SU-DHL-6 (cell line): ENCODE measurements at regions not wholly inside any gene's neighbourhood (a gene's known extent, or its start where the extent isn't known, plus 50 kb on each side); places are given as distances from the start of the nearest gene placed in this dataset.

Experiments used
- H2AFZ ChIP-seq: fragments of 200-600 bp; sonication (generic); 2 replicates; pipeline ENCODE4 v1.6.1; 2014; ENCODE audit warnings: low read depth, mild to moderate bottlenecking, moderate library complexity, mixed read lengths, antibody characterized with exemption, low read length; ENCODE audit not compliant: severe bottlenecking
- H3F3A ChIP-seq: fragments of 200-600 bp; shearing (Covaris generic); 2 replicates; pipeline ENCODE4 v1.6.0; 2016; ENCODE audit warnings: antibody characterized with exemption, mild to moderate bottlenecking; ENCODE audit not compliant: insufficient read depth
- H3K27ac ChIP-seq: fragments of 200-600 bp; sonication (generic); 2 replicates; pipeline ENCODE4 v1.5.1; 2016; ENCODE audit warnings: low read depth, mild to moderate bottlenecking, low read length, moderate library complexity, mixed read lengths
- H3K27me3 ChIP-seq: fragments of 200-600 bp; sonication (generic), shearing (Covaris generic); 2 replicates; pipeline ENCODE4 v1.6.0; 2014; ENCODE audit warnings: mild to moderate bottlenecking, low read length
- H3K36me3 ChIP-seq: fragments of 200-600 bp; sonication (generic); 2 replicates; pipeline ENCODE4 v1.6.1; 2014; ENCODE audit warnings: mild to moderate bottlenecking, low read length, mixed read lengths
- H3K4me2 ChIP-seq: fragments of 300-600, 200-600 bp; shearing (Covaris generic), sonication (generic); 2 replicates; pipeline ENCODE4 v1.6.0; 2014; ENCODE audit warnings: low read length, low read depth, mild to moderate bottlenecking; ENCODE audit not compliant: poor library complexity, severe bottlenecking
- H3K4me3 ChIP-seq: fragments of 200-600 bp; sonication (generic); 2 replicates; pipeline ENCODE4 v1.5.1; 2014; ENCODE audit warnings: antibody characterized with exemption, low read length, mild to moderate bottlenecking, mixed read lengths; ENCODE audit not compliant: insufficient read depth, poor library complexity, severe bottlenecking
- H3K79me2 ChIP-seq: fragments of 200-600 bp; sonication (generic); 2 replicates; pipeline ENCODE4 v1.6.1; 2014; ENCODE audit warnings: mild to moderate bottlenecking, low read length, moderate library complexity; ENCODE audit not compliant: insufficient read depth
- H3K9ac ChIP-seq: fragments of 200-600 bp; sonication (generic); 2 replicates; pipeline ENCODE4 v1.7.0; 2014; ENCODE audit warnings: mild to moderate bottlenecking, low read length
- H3K9me2 ChIP-seq: fragments of 200-600 bp; sonication (generic); replicated peaks from 2 replicates; pipeline ENCODE4 v1.6.1; 2014; ENCODE audit warnings: low read length; ENCODE audit not compliant: insufficient read depth
- H3K9me3 ChIP-seq: fragments of 200-600 bp; sonication (generic); 2 replicates; pipeline ENCODE4 v1.6.1; 2014; ENCODE audit warnings: low read length, mixed read lengths; ENCODE audit not compliant: insufficient read depth
- H4K20me1 ChIP-seq: fragments of 200-600 bp; sonication (generic); 2 replicates; pipeline ENCODE4 v1.6.1; 2014; ENCODE audit warnings: low read depth, mild to moderate bottlenecking, antibody characterized with exemption, low read length, moderate library complexity, mixed read lengths
- EZH2phosphoT487 ChIP-seq: fragments of 200-600 bp; sonication (generic), shearing (Covaris generic); conservative IDR thresholded peaks from 2 replicates; pipeline ENCODE4 v1.6.1; 2018; ENCODE audit warnings: mild to moderate bottlenecking, antibody characterized with exemption, low read length, moderate library complexity, mixed read lengths
- TF ChIP-seq, protein P1 (sequence below): fragments of 200-600 bp; sonication (generic); IDR thresholded peaks from one replicate; pipeline ENCODE4 v1.5.1; 2017; ENCODE audit warnings: antibody characterized with exemption, mild to moderate bottlenecking, low read length, moderate library complexity; ENCODE audit not compliant: insufficient read depth, poor library complexity, severe bottlenecking

- no peaks in the 10 kb centered on the region for H3K9me3 ChIP-seq
- no peak overlapping the region for H3K4me2 ChIP-seq
- no peaks in the 10 kb centered on the region for H3F3A ChIP-seq
- H3K36me3 ChIP-seq, result no peaks in the 10 kb centered on the region
- no peak overlapping the region for H3K9ac ChIP-seq
- no peak overlapping the region for H3K27ac ChIP-seq
- no peaks in the 10 kb centered on the region for H3K9me2 ChIP-seq
- TF ChIP-seq, protein P1, sequence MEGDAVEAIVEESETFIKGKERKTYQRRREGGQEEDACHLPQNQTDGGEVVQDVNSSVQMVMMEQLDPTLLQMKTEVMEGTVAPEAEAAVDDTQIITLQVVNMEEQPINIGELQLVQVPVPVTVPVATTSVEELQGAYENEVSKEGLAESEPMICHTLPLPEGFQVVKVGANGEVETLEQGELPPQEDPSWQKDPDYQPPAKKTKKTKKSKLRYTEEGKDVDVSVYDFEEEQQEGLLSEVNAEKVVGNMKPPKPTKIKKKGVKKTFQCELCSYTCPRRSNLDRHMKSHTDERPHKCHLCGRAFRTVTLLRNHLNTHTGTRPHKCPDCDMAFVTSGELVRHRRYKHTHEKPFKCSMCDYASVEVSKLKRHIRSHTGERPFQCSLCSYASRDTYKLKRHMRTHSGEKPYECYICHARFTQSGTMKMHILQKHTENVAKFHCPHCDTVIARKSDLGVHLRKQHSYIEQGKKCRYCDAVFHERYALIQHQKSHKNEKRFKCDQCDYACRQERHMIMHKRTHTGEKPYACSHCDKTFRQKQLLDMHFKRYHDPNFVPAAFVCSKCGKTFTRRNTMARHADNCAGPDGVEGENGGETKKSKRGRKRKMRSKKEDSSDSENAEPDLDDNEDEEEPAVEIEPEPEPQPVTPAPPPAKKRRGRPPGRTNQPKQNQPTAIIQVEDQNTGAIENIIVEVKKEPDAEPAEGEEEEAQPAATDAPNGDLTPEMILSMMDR, result no peak
- no peak for TF ChIP-seq EZH2phosphoT487
- H4K20me1 ChIP-seq, result no peaks in the 10 kb centered on the region
- no peak overlapping the region for H3K4me3 ChIP-seq
- no peaks in the 10 kb centered on the region for H3K79me2 ChIP-seq
- no peaks in the 10 kb centered on the region for H3K27me3 ChIP-seq
- no peak overlapping the region for H2AFZ ChIP-seq
Measured at GRCh38 chrX:125736008-125736729, 416.5 kb downstream of the TEX13C start.

DNA sequence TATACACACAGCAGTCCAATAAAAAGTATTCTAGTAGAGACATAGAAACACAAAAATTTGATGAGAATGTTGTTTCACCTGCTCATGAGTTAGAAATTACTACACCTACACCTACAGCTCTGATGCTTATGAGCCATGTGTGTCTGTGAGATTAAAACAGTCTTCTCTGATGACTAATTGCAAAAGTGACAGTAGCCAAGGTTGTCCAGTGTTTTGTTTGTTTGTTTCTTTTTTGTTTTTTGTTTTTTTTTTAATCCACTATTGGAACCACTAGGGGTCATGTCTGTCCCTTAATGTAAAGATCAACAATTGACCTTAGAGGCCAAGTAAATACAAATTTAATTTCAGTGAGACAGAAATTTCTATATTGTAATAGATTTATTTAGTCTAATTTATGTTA is 423.1 kb downstream of the TEX13C start:
- Histone ChIP-seq H3K36me3 (no peaks in the 10 kb centered on the region), H3K4me2 (no peak overlapping the region), H4K20me1 (no peaks in the 10 kb centered on the region), H3K27me3 (no peaks in the 10 kb centered on the region), H3K9me2 (no peaks in the 10 kb centered on the region), H3K79me2 (no peaks in the 10 kb centered on the region), H2AFZ (no peak overlapping the region), H3K27ac (no peak overlapping the region), H3K4me3 (no peak overlapping the region), H3F3A (no peaks in the 10 kb centered on the region), H3K9ac (no peak overlapping the region), H3K9me3 (no peaks in the 10 kb centered on the region)
- TF ChIP-seq, protein P1, result no peak
- no peak for TF ChIP-seq EZH2phosphoT487

DNA sequence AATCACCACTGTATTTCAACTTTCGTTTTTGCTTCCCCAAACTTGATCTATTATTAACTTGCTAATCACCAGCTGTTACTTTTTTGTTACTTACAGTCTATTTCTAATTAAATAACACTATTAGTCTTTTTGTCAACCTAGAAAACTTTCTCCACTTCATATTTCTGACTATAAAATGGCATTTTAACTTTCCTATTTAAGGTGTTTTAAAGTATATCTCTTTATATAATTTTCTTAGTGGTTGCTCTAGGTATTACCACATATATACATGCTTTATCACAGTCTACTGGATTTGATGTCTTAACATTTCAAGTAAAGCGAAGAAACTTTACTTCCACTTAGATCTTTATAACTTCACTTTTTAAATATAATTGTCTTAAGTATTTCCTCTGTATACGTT is 421.2 kb downstream of the DCAF12L2 start:
- H3F3A ChIP-seq, result no peaks in the 10 kb centered on the region
- no peak overlapping the region for H3K4me3 ChIP-seq
- H4K20me1 ChIP-seq, result no peaks in the 10 kb centered on the region
- no peak overlapping the region for H3K4me2 ChIP-seq
- H3K9ac ChIP-seq, result no peak overlapping the region
- no peaks in the 10 kb centered on the region for H3K9me2 ChIP-seq
- H3K36me3 ChIP-seq, result no peaks in the 10 kb centered on the region
- H3K9me3 ChIP-seq, result no peaks in the 10 kb centered on the region
- H3K27me3 ChIP-seq, result no peaks in the 10 kb centered on the region
- no peaks in the 10 kb centered on the region for H3K79me2 ChIP-seq
- H3K27ac ChIP-seq, result no peak overlapping the region
- no peak for TF ChIP-seq EZH2phosphoT487
- TF ChIP-seq, protein P1, result no peak
- no peak overlapping the region for H2AFZ ChIP-seq
